Aorta (tissue), 5 donors: ENCODE measurements at regions not wholly inside any gene's neighbourhood (a gene's known extent, or its start where the extent isn't known, plus 50 kb on each side); places are given as distances from the start of the nearest gene placed in this dataset.
"Not testable (repeated sequence)": the region's sequence is repeated elsewhere in the genome, so short reads cannot be mapped to it uniquely, and the experiment has no call there.

Experiments
- ATAC-seq: fragments of 200-7000 bp; cut with Tn5 transposase; one replicate; pipeline ENCODE4 v1.9.1; 2022; ENCODE audit warnings: moderate library complexity; ENCODE audit not compliant: low FRiP score
- DNase-seq, 2 donors: peaks; one replicate each; pipeline ENCODE4 v3.0.0-alpha.2; 2020
- H3K27ac ChIP-seq, 2 donors: one replicate each; pipeline ENCODE4 v1.5.1; 2013; ENCODE audit warnings: low read length in 2 of 2, mild to moderate bottlenecking in 2 of 2, moderate library complexity in 2 of 2, control low read depth in 1 of 2, inconsistent platforms in 1 of 2, low read depth in 1 of 2
- H3K27me3 ChIP-seq, 2 donors: one replicate each; pipeline ENCODE4 v1.6.1; 2013; ENCODE audit warnings: control low read depth in 1 of 2, low read length in 1 of 2, mild to moderate bottlenecking in 1 of 2, moderate library complexity in 1 of 2; ENCODE audit not compliant: insufficient read depth in 2 of 2, control insufficient read depth in 1 of 2
- H3K36me3 ChIP-seq, 2 donors: one replicate each; pipeline ENCODE4 v1.6.1; 2013; ENCODE audit warnings: control low read depth in 1 of 2, low read length in 1 of 2, mild to moderate bottlenecking in 1 of 2; ENCODE audit not compliant: insufficient read depth in 2 of 2, control insufficient read depth in 1 of 2
- H3K4me1 ChIP-seq, 2 donors: one replicate each; pipeline ENCODE4 v1.6.1; 2013; ENCODE audit warnings: low read length in 2 of 2, control low read depth in 1 of 2, mild to moderate bottlenecking in 1 of 2, moderate library complexity in 1 of 2; ENCODE audit not compliant: insufficient read depth in 2 of 2, control insufficient read depth in 1 of 2
- H3K4me3 ChIP-seq, 2 donors: one replicate each; pipeline ENCODE4 v1.5.1; 2013; ENCODE audit warnings: low read length in 2 of 2, control low read depth in 1 of 2, mild to moderate bottlenecking in 1 of 2
- H3K9me3 ChIP-seq: one replicate; pipeline ENCODE4 v1.6.1; 2013; ENCODE audit warnings: mild to moderate bottlenecking, low read length; ENCODE audit not compliant: control insufficient read depth
- WGBS, 2 donors: extraction: QIAGEN DNeasy Blood & Tissue Kit; methylation state at CpG; one replicate each; pipeline ENCODE4 v1.1.7; 2013; 5-methylcytosine and 5-hydroxymethylcytosine counted together
- intact Hi-C, 2 donors: fragments of 100-400 bp; cut with DNase I; formaldehyde crosslinking; loops; one replicate each; pipeline versions ENCODE4 v1.14.2 to v1.15.0; 2022
- donor health status: healthy with polysubstance abuse.
- donor health status: Bipolar disorder and iron deficiency.
- donor health status: DM: no; HTN: no; CAD: no.
- donor health status: DM: no; HTN: no; CAD: no.
- donor health status: DM: yes; HTN: yes; CAD: no.

DNA sequence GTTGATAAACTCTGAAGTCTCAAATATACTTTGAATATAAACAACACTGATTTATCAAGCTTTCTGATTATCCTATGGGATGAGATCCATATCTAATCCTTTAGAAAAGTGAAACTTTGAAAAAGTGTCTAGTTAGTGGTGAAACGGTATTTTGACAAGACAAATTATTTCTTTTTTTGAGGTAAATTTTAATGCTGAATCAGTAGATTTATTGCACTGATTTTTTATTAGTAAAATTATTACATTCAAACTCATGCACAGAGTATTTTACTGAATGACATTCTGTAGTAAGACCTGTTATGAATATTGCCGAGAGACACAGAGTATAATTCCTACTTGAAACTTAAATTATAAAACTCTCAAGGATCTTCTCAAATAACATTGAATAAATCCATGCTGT lies 679.1 kb upstream of the SPRY2 start:
- Histone ChIP-seq H3K4me3 (no peak overlapping the region), H3K9me3 (peaks cover 5% of the 10 kb centered on the region), H3K36me3 (no peaks in the 10 kb centered on the region), H3K4me1 (no peaks in the 10 kb centered on the region), H3K27ac (no peak overlapping the region), H3K27me3 (peaks cover 0 to 1% of the 10 kb centered on the region in 2 donors)
- ATAC-seq (no peak), DNase-seq (no peak)
- WGBS, 2 donors: 67 to 68% methylated on average over 2 of the region's 2 CpGs
- intact Hi-C loops: no loop called here

DNA sequence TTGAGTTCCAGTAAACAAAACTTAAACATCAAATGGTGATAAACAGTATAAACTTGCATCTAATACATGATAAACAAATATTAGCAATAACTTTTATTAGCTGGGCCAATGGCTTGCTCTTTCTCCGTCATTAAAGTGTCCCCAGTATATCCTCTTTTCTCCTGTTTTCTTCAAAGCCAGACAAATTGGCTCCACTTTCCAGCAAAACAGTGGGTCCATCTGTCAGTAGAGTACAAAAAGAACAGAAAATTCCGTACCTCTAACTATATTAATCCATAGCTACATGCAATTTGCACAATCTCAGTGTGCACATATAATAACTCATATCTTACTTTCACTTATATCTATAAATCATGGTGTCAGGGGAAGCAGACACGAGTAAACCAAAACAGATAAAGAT lies 678.0 kb upstream of the SPRY2 start:
- no peak overlapping the region for H3K4me3 ChIP-seq
- no peak for ATAC-seq
- 46 to 56% methylated on average over 3 of the region's 3 CpGs for WGBS, 2 donors
- peaks cover 0 to 1% of the 10 kb centered on the region in 2 donors for H3K27me3 ChIP-seq
- no peaks in the 10 kb centered on the region for H3K36me3 ChIP-seq
- intact Hi-C loops: loop anchor here in 1 of 2 donors (1.0 kb wide), 1 partner anchor 11 kb away; no protein-coding TSS in a partner anchor
- no peak overlapping the region for H3K27ac ChIP-seq
- no peak for DNase-seq
- no peaks in the 10 kb centered on the region for H3K4me1 ChIP-seq
- peaks cover 5% of the 10 kb centered on the region for H3K9me3 ChIP-seq

GRCh38 chr13:81017513-81018152 lies 676.7 kb upstream of the SPRY2 start:
- Histone ChIP-seq H3K4me1 (no peaks in the 10 kb centered on the region), H3K27ac (no peak overlapping the region), H3K4me3 (no peak overlapping the region), H3K36me3 (no peaks in the 10 kb centered on the region), H3K27me3 (peaks cover 0 to 1% of the 10 kb centered on the region in 2 donors), H3K9me3 (peaks cover 5% of the 10 kb centered on the region)
- WGBS, 2 donors: 13 to 18% methylated on average over 4 of the region's 4 CpGs
- ATAC-seq (no peak), DNase-seq (no peak)
- intact Hi-C loops: loop anchor here in 1 of 2 donors (1.0 kb wide), 1 partner anchor 9 kb away; no protein-coding TSS in a partner anchor

- intact Hi-C loops: no loop called here
- peaks cover 4% of the 10 kb centered on the region for H3K9me3 ChIP-seq
- no peak for ATAC-seq
Observed at GRCh38 chr13:81012031-81012430, 671.1 kb upstream of the SPRY2 start.

DNA sequence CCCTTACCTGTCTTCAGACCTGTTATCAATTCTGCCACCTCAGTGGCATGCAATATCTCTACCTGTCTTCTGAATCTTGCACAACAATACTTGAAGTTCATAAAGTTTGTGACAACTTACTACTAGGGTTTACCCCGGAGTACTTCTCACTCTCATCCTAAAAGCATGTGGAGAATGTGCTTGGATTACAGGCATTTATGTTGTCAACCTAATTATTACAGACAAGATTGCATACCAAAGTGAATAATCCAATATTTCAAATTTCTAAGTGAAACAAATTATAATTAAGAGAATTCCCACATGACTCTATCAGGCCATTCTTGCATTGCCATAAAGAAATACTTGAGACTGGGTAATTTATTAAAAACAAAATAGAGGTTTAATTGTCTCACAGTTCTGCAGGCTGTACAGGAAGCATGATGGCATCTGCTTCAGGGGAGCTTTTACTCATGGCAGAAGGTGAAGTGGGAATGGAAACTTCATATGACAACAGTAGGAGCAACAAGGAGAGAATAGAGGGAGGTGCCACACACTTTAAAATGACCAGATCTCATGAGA lies 661.0 kb upstream of the SPRY2 start:
- Histone ChIP-seq H3K27ac (no peak overlapping the region), H3K36me3 (no peaks in the 10 kb centered on the region), H3K27me3 (no peaks in the 10 kb centered on the region), H3K4me1 (no peaks in the 10 kb centered on the region), H3K9me3 (peaks cover 1% of the 10 kb centered on the region), H3K4me3 (no peak overlapping the region)
- DNase-seq (no peak), ATAC-seq (no peak)
- 36 to 45% methylated on average over 1 of the region's 1 CpG for WGBS, 2 donors
- intact Hi-C loops: no loop called here

More at GRCh38 chr13:81012031-81012430, 671.1 kb upstream of the SPRY2 start:
- no peaks in the 10 kb centered on the region for H3K36me3 ChIP-seq
- H3K4me3 ChIP-seq: no peak overlapping the region
- H3K27me3 ChIP-seq: peaks cover 0 to 1% of the 10 kb centered on the region in 2 donors
- no peak overlapping the region for H3K27ac ChIP-seq
- 94% methylated on average over 4 of the region's 4 CpGs for WGBS, 2 donors
- DNase-seq: no peak
- H3K4me1 ChIP-seq: no peaks in the 10 kb centered on the region

DNA sequence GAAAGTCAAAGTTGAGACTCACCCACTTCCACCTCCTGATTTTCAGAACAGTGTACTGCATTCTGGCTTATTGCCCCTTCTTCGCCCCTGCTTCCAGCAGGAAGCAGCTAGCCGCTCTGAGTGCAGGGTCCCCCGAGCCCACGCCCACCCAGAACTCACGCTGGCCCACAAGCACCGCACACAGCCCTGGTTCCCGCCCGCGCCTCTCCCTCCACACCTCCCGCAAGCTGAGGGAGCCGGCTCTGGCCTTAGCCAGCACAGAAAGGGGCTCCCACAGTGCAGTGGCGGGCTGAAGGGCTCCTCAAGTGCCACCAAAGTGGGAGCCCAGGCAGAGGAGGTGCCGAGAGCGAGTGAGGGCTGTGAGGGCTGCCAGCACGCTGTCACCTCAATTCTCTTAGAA lies 657.7 kb upstream of the SPRY2 start:
- H3K27me3 ChIP-seq, H3K4me1 ChIP-seq, intact Hi-C loops, DNase-seq, H3K36me3 ChIP-seq, H3K4me3 ChIP-seq, ATAC-seq, H3K27ac ChIP-seq, H3K9me3 ChIP-seq: not testable (repeated sequence)
- WGBS, 2 donors: 93 to 96% methylated on average over 15 of the region's 15 CpGs

GRCh38 chr13:80989747-80990146 lies 648.8 kb upstream of the SPRY2 start:
- no peaks in the 10 kb centered on the region for H3K9me3 ChIP-seq
- H3K36me3 ChIP-seq: no peaks in the 10 kb centered on the region
- WGBS, 2 donors: 60 to 65% methylated on average over 1 of the region's 1 CpG
- no peak overlapping the region for H3K27ac ChIP-seq
- intact Hi-C loops: no loop called here
- H3K4me1 ChIP-seq: no peaks in the 10 kb centered on the region
- ATAC-seq (no peak), DNase-seq (no peak)
- no peak overlapping the region for H3K4me3 ChIP-seq
- no peaks in the 10 kb centered on the region for H3K27me3 ChIP-seq

DNA sequence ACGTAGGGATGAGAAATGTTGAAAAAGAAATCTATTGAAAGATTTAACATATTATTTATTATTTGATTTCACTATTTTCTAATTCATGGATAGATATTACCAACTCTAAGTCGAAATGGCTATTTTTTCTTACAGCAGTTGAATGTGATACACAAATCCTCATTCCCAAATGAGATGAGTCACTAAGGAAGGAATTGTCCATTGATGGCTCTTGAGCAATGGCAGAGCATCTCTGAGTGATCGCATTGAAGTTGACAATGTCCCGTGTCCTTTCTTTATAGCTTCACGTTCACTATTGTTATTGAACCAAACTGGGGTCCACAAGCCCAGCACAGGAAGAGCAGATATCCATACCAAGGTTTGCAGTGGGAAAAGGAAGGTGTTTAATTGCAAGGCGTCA lies 648.3 kb upstream of the SPRY2 start:
- no peak for ATAC-seq
- Histone ChIP-seq H3K27ac (no peak overlapping the region), H3K9me3 (no peaks in the 10 kb centered on the region), H3K27me3 (no peaks in the 10 kb centered on the region), H3K36me3 (no peaks in the 10 kb centered on the region), H3K4me3 (no peak overlapping the region), H3K4me1 (no peaks in the 10 kb centered on the region)
- DNase-seq: no peak
- intact Hi-C loops: no loop called here
- WGBS, 2 donors: 88 to 92% methylated on average over 6 of the region's 6 CpGs
